GM19455 (cell line): ENCODE measurements at regions not wholly inside any gene's neighbourhood (a gene's known extent, or its start where the extent isn't known, plus 50 kb on each side); places are given as distances from the start of the nearest gene placed in this dataset.

Source experiments
- ATAC-seq: cut with Tn5 transposase; IDR thresholded peaks from one replicate; pipeline ENCODE4 v1.9.1; 2021; ENCODE audit not compliant: unreplicated experiment

- ATAC-seq, result no peak
Observed at GRCh38 chr18:29626094-29626493, 1416.4 kb downstream of the DSC3 start.

- no peak for ATAC-seq
Observed at GRCh38 chr18:29616867-29617266, 1425.7 kb downstream of the DSC3 start.

GRCh38 chr18:29608982-29609381 lies 1432.1 kb upstream of the CDH2 start:
- ATAC-seq, result no peak

- no peak for ATAC-seq
Observed at GRCh38 chr18:29605365-29605764, 1428.4 kb upstream of the CDH2 start.

- ATAC-seq, result no peak
Observed at GRCh38 chr18:29596959-29597358, 1420.0 kb upstream of the CDH2 start.

GRCh38 chr18:29594493-29594892 lies 1417.6 kb upstream of the CDH2 start:
- no peak for ATAC-seq

- no peak for ATAC-seq
Observed at GRCh38 chr18:29588446-29589100, 1411.6 kb upstream of the CDH2 start.

GRCh38 chr18:29586210-29586609 lies 1409.3 kb upstream of the CDH2 start:
- no peak for ATAC-seq

GRCh38 chr18:29560270-29560669 lies 1383.3 kb upstream of the CDH2 start:
- ATAC-seq, result peak; percentile 82

- ATAC-seq, result no peak
Observed at GRCh38 chr18:29556070-29556469, 1379.1 kb upstream of the CDH2 start.

GRCh38 chr18:29549759-29550158 lies 1372.8 kb upstream of the CDH2 start:
- no peak for ATAC-seq

- ATAC-seq, result no peak
Observed at GRCh38 chr18:29547626-29548025, 1370.7 kb upstream of the CDH2 start.

GRCh38 chr18:29540548-29540947 lies 1363.6 kb upstream of the CDH2 start:
- no peak for ATAC-seq

- no peak for ATAC-seq
Observed at GRCh38 chr18:29531746-29532145, 1354.8 kb upstream of the CDH2 start.

- ATAC-seq, result no peak
Observed at GRCh38 chr18:29523371-29523770, 1346.4 kb upstream of the CDH2 start.

- ATAC-seq, result no peak
Observed at GRCh38 chr18:29512761-29513160, 1335.8 kb upstream of the CDH2 start.

- ATAC-seq, result no peak
Observed at GRCh38 chr18:29512203-29512602, 1335.3 kb upstream of the CDH2 start.

- no peak for ATAC-seq
Observed at GRCh38 chr18:29501952-29502351, 1325.0 kb upstream of the CDH2 start.

GRCh38 chr18:29496152-29496680 lies 1319.3 kb upstream of the CDH2 start:
- no peak for ATAC-seq

GRCh38 chr18:29494371-29494770 lies 1317.4 kb upstream of the CDH2 start:
- ATAC-seq, result no peak

- ATAC-seq, result no peak
Observed at GRCh38 chr18:29491907-29492306, 1315.0 kb upstream of the CDH2 start.

- no peak for ATAC-seq
Observed at GRCh38 chr18:29488617-29489016, 1311.7 kb upstream of the CDH2 start.

- ATAC-seq, result no peak
Observed at GRCh38 chr18:29465526-29465925, 1288.6 kb upstream of the CDH2 start.
